GM21717 (cell line): ENCODE measurements at regions not wholly inside any gene's neighbourhood (a gene's known extent, or its start where the extent isn't known, plus 50 kb on each side); places are given as distances from the start of the nearest gene placed in this dataset.
"Not testable (repeated sequence)": the region's sequence is repeated elsewhere in the genome, so short reads cannot be mapped to it uniquely, and the experiment has no call there.

Experiments
- ATAC-seq: cut with Tn5 transposase; IDR thresholded peaks from one replicate; pipeline ENCODE4 v1.9.1; 2021; ENCODE audit warnings: mild to moderate bottlenecking, moderate library complexity; ENCODE audit not compliant: unreplicated experiment

GRCh38 chr14:83253870-83254269 is 1720.2 kb upstream of the SEL1L start:
- no peak for ATAC-seq

DNA sequence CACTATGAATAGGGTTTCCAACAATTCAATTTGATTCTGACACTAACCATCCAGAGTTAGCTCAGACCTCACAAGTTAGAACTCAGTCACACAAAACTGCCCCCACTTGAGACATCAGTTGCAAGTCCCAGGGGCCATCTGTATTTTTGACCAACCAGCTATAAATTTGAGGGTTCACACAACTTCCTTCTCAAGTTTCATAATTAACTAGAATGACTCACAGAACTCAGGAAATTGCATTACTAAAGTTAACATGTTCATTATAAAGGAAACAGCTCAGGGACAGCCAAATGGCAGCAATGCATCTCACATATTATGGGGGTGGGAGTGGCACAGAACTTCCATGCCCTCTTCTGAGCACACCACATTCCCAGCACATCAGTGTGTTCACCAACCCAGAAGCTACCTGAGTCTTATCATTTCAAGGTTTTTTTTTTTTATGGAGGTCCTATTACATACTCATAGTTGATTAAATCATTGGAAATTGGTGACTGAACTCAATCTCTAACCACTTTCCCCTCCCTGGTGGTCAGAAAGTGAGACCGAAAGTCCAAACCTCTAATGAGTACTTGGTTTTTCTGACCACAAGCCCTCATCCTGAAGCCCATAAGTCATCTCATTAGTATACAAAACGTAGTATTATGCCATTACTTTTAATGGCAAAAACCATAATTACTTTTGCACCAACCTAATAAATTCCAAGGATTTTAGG is 1721.5 kb upstream of the SEL1L start:
- no peak for ATAC-seq

- no peak for ATAC-seq
These were observed 1722.1 kb upstream of the SEL1L start for GRCh38 chr14:83255727-83256090.

DNA sequence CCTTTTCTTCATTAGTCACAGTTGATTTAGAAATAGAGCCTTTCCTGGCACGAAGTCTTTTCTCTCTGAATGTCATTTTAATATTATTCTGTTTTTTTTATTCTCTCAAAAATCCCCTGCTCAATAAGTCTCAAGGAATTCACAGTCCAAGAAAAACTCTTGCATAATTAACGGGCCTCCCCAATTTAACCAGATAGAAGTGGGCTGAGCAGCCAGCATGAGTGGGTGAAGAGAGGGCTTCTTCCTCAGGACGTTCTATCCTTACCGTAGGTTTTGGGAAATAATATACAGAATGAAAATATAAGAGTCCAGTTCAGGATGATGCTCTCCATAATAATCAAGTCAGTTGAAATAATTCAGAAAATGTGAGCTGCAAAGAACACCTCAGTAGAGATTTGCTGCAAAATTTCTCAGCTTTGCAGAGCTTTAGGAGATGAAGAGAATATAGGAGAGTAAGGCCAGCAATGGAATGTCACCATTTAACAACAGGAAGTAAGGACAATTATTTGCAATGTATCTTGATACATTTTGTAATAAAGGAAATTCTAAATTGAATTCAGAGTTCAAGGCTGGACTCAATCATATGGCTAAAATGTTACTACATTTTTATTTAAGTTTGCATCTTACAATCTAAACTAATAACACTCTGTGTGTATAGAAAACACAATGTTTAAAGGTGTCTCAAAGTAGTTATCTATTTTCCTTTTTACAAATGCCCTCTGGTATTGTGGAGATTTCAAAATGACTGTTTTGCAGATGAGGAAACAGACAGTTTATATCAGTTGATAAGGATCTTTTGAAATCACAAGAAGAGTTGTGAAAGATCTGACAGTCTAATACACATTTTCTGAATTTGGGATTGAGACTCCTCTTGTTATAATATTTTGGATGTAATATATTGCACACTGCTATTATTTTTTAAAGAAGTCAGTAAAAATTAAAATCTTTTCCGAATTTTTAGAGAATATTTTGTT is 1724.1 kb upstream of the SEL1L start:
- no peak for ATAC-seq

- ATAC-seq, result no peak
These were observed 1727.1 kb upstream of the SEL1L start for GRCh38 chr14:83260751-83261150.

DNA sequence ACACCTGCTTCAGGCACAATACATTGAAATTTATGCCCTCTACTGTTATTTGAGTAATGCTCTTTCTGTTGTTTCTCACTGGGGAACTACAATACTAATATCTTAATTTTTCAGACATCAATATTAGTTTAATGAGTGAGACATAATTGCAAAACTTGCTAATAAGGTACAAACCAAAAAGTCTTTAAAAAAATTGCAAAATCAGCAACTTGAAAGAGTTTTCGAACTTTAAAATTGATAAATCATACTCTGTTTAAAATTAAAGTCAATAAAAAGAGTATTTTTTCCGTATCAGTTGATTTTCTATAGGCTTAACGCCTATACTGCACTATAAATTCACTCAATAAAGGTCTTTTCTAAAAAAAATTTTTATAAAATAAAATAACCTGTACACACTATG is 1735.9 kb upstream of the SEL1L start:
- no peak for ATAC-seq

DNA sequence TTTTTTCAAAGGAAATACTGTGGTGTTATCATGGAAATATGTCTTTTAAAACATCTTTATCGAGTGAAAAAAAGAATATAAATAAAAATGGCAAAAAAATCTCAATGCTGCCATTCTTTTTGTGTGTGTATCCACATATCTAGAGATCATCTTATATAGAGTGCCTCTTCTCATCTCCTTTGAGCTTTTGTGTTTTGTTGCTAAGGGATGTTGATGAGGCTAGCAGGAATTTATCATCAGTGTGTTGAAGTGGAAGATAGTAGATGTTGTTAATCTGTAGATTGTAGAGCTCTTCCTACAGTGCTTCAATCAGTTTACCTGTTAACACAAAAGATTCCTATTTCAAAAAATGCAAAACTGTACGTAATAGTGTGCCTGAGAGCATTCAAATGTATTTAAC is 1738.0 kb upstream of the SEL1L start:
- no peak for ATAC-seq

DNA sequence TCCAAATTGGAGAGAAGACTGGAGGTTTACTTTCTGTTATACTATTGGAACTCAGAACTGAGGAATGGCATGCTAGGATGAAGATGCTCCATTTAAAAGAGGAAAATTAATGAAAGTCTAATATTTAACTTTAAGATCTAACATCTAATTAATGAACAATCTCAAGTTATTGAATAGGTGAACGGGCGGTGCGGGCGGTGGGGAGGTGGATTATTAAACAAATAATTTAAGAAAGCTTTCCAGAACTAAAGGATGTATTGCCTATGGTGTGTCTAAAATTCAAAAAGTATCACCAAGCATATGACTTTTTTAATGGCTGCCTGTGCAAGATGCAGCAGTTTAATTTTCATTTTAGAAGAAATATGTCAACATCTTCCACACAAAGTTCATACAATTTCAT is 1747.1 kb upstream of the SEL1L start:
- ATAC-seq, result no peak

- no peak for ATAC-seq
These were observed 1749.1 kb upstream of the SEL1L start for GRCh38 chr14:83282706-83283105.

DNA sequence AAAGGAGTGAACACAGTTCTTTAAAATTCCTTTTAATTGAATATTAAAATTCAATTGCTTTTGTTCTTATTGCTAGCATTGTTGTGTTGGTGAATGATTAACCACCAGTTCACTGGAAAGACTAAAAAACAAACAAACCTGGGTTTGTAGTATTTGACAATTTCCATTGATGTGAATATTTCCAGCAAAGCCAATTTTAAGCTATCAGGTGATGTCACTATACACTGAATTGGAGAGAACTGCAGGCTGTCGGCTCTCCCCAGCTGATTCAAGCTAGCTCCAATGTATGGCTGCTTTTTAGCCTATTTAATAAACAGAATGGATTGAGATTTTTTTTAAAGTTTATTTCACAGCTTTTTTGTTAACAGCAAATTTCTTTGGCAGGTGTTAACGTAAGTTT is 1753.6 kb upstream of the SEL1L start:
- no peak for ATAC-seq

DNA sequence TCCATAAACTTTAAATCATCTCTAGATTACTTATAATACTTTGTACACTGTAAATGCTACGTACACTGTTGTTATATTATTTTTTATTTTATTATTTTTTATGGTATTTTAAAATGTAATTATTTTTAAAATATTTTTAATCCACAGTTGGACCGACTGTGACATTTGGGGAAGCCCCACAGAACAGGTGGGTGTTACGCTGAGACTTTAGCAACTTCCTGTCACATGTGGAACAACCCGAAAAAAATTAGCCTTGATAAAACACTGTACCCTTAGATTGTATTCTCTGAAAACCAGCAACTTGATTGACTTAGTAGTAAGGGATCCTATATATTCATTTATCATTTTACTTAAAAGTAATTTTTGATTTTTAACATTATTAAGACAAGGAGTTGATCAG is 1755.7 kb upstream of the SEL1L start:
- ATAC-seq, result no peak

GRCh38 chr14:83289896-83290295 is 1756.2 kb upstream of the SEL1L start:
- ATAC-seq, result no peak

GRCh38 chr14:83290447-83290846 is 1756.8 kb upstream of the SEL1L start:
- ATAC-seq, result no peak

DNA sequence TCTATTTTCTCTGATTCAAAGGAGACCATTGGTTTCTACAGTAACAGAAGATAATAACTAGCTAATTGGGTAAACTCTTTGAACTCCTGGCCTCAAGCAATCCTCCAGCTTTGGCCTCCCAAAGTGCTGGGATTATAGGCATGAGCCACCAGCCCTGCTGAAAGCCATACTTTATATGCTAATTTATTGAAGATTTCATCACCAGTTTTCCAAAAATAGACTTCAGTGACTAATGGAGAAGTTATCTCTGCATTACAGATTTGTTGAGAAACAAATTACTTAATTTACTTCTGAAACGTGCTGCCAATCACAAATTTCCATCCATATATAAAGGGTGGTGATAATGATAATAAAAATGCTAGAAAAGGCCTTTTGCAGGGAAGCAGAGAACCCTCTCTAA is 1758.1 kb upstream of the SEL1L start:
- no peak for ATAC-seq

GRCh38 chr14:83294941-83295340 is 1761.3 kb upstream of the SEL1L start:
- ATAC-seq, result no peak

- no peak for ATAC-seq
These were observed 1763.7 kb upstream of the SEL1L start for GRCh38 chr14:83297361-83297760.

GRCh38 chr14:83298016-83298415 is 1764.4 kb upstream of the SEL1L start:
- ATAC-seq, result not testable (repeated sequence)

- no peak for ATAC-seq
These were observed 1766.9 kb upstream of the SEL1L start for GRCh38 chr14:83300476-83301064.

DNA sequence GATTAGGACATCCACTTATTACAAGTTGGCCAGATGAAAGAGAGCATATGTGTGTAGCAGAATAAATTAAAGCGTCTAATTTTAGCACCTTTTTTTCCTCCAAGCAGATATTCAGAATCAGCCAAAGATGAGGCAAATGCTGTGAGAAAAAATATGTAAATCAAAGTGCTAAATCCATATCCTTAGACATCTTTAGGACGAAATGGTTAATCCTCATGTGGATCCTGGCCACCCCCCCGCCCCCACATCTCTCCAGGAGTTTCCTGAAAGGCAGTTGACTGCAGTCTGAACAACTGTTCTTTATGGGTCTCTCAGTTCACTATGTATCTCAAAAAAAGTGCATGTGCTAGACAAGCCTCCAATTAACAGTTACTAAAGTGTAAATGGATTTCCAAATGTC is 1768.1 kb upstream of the SEL1L start:
- ATAC-seq, result no peak

DNA sequence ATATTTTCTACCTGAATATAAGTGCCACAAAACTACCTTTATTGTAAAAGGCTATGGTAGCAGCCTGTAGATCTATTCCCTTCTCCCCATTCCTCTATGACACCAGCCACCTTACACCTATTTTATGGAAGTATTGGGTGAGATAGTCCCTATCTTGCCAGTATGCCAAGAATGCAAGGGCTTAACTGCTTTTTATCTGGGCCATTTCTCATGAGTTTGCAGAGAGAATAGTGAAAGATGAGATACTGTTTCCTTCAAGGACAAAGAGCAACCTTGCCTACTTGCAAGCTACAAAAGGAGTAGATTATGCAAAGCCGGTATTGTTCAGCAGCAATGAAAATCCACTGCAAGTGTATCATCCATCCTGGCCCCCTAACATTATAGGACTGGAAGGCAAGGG is 1775.6 kb upstream of the SEL1L start:
- ATAC-seq, result no peak

- no peak for ATAC-seq
These were observed 1776.2 kb upstream of the SEL1L start for GRCh38 chr14:83309833-83310232.

- no peak for ATAC-seq
These were observed 1778.9 kb upstream of the SEL1L start for GRCh38 chr14:83312511-83312910.
